Fibroblast of lung (primary cell): ENCODE measurements at regions not wholly inside any gene's neighbourhood (a gene's known extent, or its start where the extent isn't known, plus 50 kb on each side); places are given as distances from the start of the nearest gene placed in this dataset.
A peak's percentile ranks its signal among the peaks of the same experiment; 100 is the strongest.

ENCODE experiments used
- DNase-seq, 2 donors: peaks; one replicate each; pipeline versions ENCODE4 v3.0.0 to v3.0.0-alpha.2; 2010; ENCODE audit warnings: low read depth in 2 of 2
- H2AFZ ChIP-seq: 2 replicates; pipeline ENCODE4 v1.5.1; 2012; ENCODE audit warnings: low read length, control low read depth, inconsistent platforms
- H3K27ac ChIP-seq: 2 replicates; pipeline ENCODE4 v1.5.1; 2011; ENCODE audit warnings: low read length, control low read depth; ENCODE audit not compliant: insufficient read depth
- H3K27me3 ChIP-seq: 2 replicates; pipeline ENCODE4 v1.5.1; 2011; ENCODE audit warnings: mild to moderate bottlenecking, low read length; ENCODE audit not compliant: control insufficient read depth, insufficient read depth
- H3K36me3 ChIP-seq: 2 replicates; pipeline ENCODE4 v1.5.1; 2011; ENCODE audit warnings: low read length; ENCODE audit not compliant: control insufficient read depth, insufficient read depth
- H3K4me1 ChIP-seq: 2 replicates; pipeline ENCODE4 v1.5.1; 2011; ENCODE audit warnings: low read length; ENCODE audit not compliant: control insufficient read depth, insufficient read depth; ENCODE audit errors: extremely low read depth
- H3K4me2 ChIP-seq: 2 replicates; pipeline ENCODE4 v1.5.1; 2011; ENCODE audit warnings: low read length, control low read depth; ENCODE audit not compliant: insufficient read depth; ENCODE audit errors: extremely low read depth
- H3K4me3 ChIP-seq, 4 experiments: fragments of 200-600 bp in 1 of 4; sonication (generic) in 1 of 4; replicated peaks in 1 of 4; 2 replicates each; pipeline ENCODE4 v1.5.1; 2011 to 2016; ENCODE audit warnings: low read length in 4 of 4, low read depth in 3 of 4, mild to moderate bottlenecking in 3 of 4, control low read depth in 2 of 4, inconsistent platforms in 1 of 4, mixed read lengths in 1 of 4; ENCODE audit not compliant: insufficient read depth in 1 of 4; ENCODE audit errors: control extremely low read depth in 1 of 4
- H3K79me2 ChIP-seq: 2 replicates; pipeline ENCODE4 v1.5.1; 2012; ENCODE audit warnings: mild to moderate bottlenecking, low read length, inconsistent platforms; ENCODE audit not compliant: control insufficient read depth, insufficient read depth
- H3K9ac ChIP-seq: 2 replicates; pipeline ENCODE4 v1.5.1; 2011; ENCODE audit warnings: mild to moderate bottlenecking, low read length, control low read depth; ENCODE audit not compliant: insufficient read depth
- H3K9me3 ChIP-seq: 2 replicates; pipeline ENCODE4 v1.5.1; 2012; ENCODE audit warnings: low read depth, low read length; ENCODE audit not compliant: control insufficient read depth, insufficient read depth
- H4K20me1 ChIP-seq: 2 replicates; pipeline ENCODE4 v1.5.1; 2011; ENCODE audit warnings: low read length; ENCODE audit not compliant: control insufficient read depth, insufficient read depth; ENCODE audit errors: extremely low read depth
- CTCF ChIP-seq, 2 donors: IDR thresholded peaks in 1 of 2; conservative IDR thresholded peaks in 1 of 2; 1 replicate in 1 of 2; 2 replicates in 1 of 2; pipeline ENCODE4 v1.5.1; 2011 to 2012; ENCODE audit warnings: low read length in 2 of 2, control low read depth in 1 of 2, inconsistent platforms in 1 of 2, low read depth in 1 of 2, mild to moderate bottlenecking in 1 of 2
- EZH2 ChIP-seq: IDR thresholded peaks from 2 replicates; pipeline ENCODE4 v1.5.1; 2012; ENCODE audit warnings: low read length, control low read depth, mild to moderate bottlenecking; ENCODE audit errors: missing control alignments

- H3K9me3 ChIP-seq: no peaks in the 10 kb centered on the region
- no peaks in the 10 kb centered on the region for H3K79me2 ChIP-seq
- H3K27ac ChIP-seq: no peak overlapping the region
- no peak overlapping the region for H2AFZ ChIP-seq
- H3K27me3 ChIP-seq: no peaks in the 10 kb centered on the region
- no peak for DNase-seq
- no peak overlapping the region for H3K4me2 ChIP-seq
- H3K36me3 ChIP-seq: no peaks in the 10 kb centered on the region
- H3K9ac ChIP-seq: no peak overlapping the region
- H3K4me1 ChIP-seq: no peaks in the 10 kb centered on the region
- H3K4me3 ChIP-seq: no peak overlapping the region
- no peaks in the 10 kb centered on the region for H4K20me1 ChIP-seq
- TF ChIP-seq CTCF (conservative IDR thresholded peaks at IDR 0.05 in 1 of 2, IDR thresholded peaks at IDR 0.05 in 1 of 2; ENCODE audit: low read depth in 1 of 2, low read length in 2 of 2): no peak
- TF ChIP-seq EZH2: no peak
These were observed 407.3 kb downstream of the MRPL39 start for GRCh38 chr21:25199944-25200343.

GRCh38 chr21:25191141-25191540, 416.1 kb downstream of the MRPL39 start:
- TF ChIP-seq CTCF (conservative IDR thresholded peaks at IDR 0.05 in 1 of 2, IDR thresholded peaks at IDR 0.05 in 1 of 2; ENCODE audit: low read depth in 1 of 2, low read length in 2 of 2) (no peak), EZH2 (no peak)
- Histone ChIP-seq H2AFZ (no peak overlapping the region), H3K4me1 (no peaks in the 10 kb centered on the region), H3K79me2 (no peaks in the 10 kb centered on the region), H3K36me3 (no peaks in the 10 kb centered on the region), H3K27me3 (no peaks in the 10 kb centered on the region), H3K4me3 (no peak overlapping the region), H3K4me2 (no peak overlapping the region), H3K9me3 (no peaks in the 10 kb centered on the region), H3K27ac (no peak overlapping the region), H3K9ac (no peak overlapping the region), H4K20me1 (no peaks in the 10 kb centered on the region)
- DNase-seq: peak in 1 of 2 donors; percentile 16

- Histone ChIP-seq H3K36me3 (no peaks in the 10 kb centered on the region), H3K4me2 (no peak overlapping the region), H3K4me1 (no peaks in the 10 kb centered on the region), H3K27ac (no peak overlapping the region), H3K79me2 (no peaks in the 10 kb centered on the region), H2AFZ (no peak overlapping the region), H3K9ac (no peak overlapping the region), H3K27me3 (no peaks in the 10 kb centered on the region), H4K20me1 (no peaks in the 10 kb centered on the region), H3K4me3 (no peak overlapping the region), H3K9me3 (no peaks in the 10 kb centered on the region)
- TF ChIP-seq EZH2 (no peak), CTCF (conservative IDR thresholded peaks at IDR 0.05 in 1 of 2, IDR thresholded peaks at IDR 0.05 in 1 of 2; ENCODE audit: low read depth in 1 of 2, low read length in 2 of 2) (no peak)
- no peak for DNase-seq
These were observed 417.8 kb downstream of the MRPL39 start for GRCh38 chr21:25189497-25189896.
